Muscle of leg (tissue), 3 donors: ENCODE measurements at regions not wholly inside any gene's neighbourhood (a gene's known extent, or its start where the extent isn't known, plus 50 kb on each side); places are given as distances from the start of the nearest gene placed in this dataset.
A peak's percentile ranks its signal among the peaks of the same experiment; 100 is the strongest.

Source experiments
- DNase-seq: peaks from one replicate; pipeline ENCODE4 v3.0.0; 2013
- H3K27ac ChIP-seq: one replicate; pipeline ENCODE4 v1.5.1; 2013; ENCODE audit warnings: mild to moderate bottlenecking, low read length, control low read depth
- H3K27me3 ChIP-seq: one replicate; pipeline ENCODE4 v1.6.1; 2013; ENCODE audit warnings: low read length; ENCODE audit not compliant: control insufficient read depth, insufficient read depth
- H3K36me3 ChIP-seq: one replicate; pipeline ENCODE4 v1.6.1; 2013; ENCODE audit warnings: low read length; ENCODE audit not compliant: control insufficient read depth, insufficient read depth
- H3K4me1 ChIP-seq: one replicate; pipeline ENCODE4 v1.6.1; 2013; ENCODE audit warnings: low read length; ENCODE audit not compliant: control insufficient read depth, insufficient read depth
- H3K4me3 ChIP-seq: one replicate; pipeline ENCODE4 v1.5.1; 2013; ENCODE audit warnings: low read length, control low read depth
- H3K9me3 ChIP-seq: replicated peaks from 2 replicates; pipeline ENCODE4 v1.6.1; 2013; ENCODE audit warnings: low read depth, low read length; ENCODE audit not compliant: control insufficient read depth
- WGBS: methylation state at CpG from one replicate; pipeline ENCODE4 v1.1.5; 2013; ENCODE audit warnings: missing lambda C conversion rate; ENCODE audit not compliant: insufficient coverage; 5-methylcytosine and 5-hydroxymethylcytosine counted together

- Histone ChIP-seq H3K4me3 (no peak overlapping the region), H3K27ac (no peak overlapping the region), H3K9me3 (peaks cover 8% of the 10 kb centered on the region), H3K4me1 (peaks cover 42% of the 10 kb centered on the region), H3K36me3 (no peaks in the 10 kb centered on the region), H3K27me3 (peaks cover 13% of the 10 kb centered on the region)
- DNase-seq = peak; percentile 49
- 62% methylated on average over 5 of the region's 5 CpGs for WGBS
These were observed 126.0 kb downstream of the SYF2 start for GRCh38 chr1:25106352-25106751.

GRCh38 chr1:25105836-25106235, 126.5 kb downstream of the SYF2 start:
- H3K4me1 ChIP-seq = peaks cover 42% of the 10 kb centered on the region
- H3K4me3 ChIP-seq = no peak overlapping the region
- H3K27ac ChIP-seq = no peak overlapping the region
- 80% methylated on average over 1 of the region's 4 CpGs for WGBS
- H3K27me3 ChIP-seq = peaks cover 13% of the 10 kb centered on the region
- H3K9me3 ChIP-seq = peaks cover 8% of the 10 kb centered on the region
- H3K36me3 ChIP-seq = no peaks in the 10 kb centered on the region
- DNase-seq = no peak

- peaks cover 46% of the 10 kb centered on the region for H3K4me1 ChIP-seq
- peaks cover 8% of the 10 kb centered on the region for H3K9me3 ChIP-seq
- peaks cover 13% of the 10 kb centered on the region for H3K27me3 ChIP-seq
- WGBS = 50% methylated on average over 1 of the region's 1 CpG
- DNase-seq = peak; percentile 54
- no peaks in the 10 kb centered on the region for H3K36me3 ChIP-seq
- no peak overlapping the region for H3K4me3 ChIP-seq
- H3K27ac ChIP-seq = peak overlapping the region; percentile 32
These were observed 127.3 kb downstream of the SYF2 start for GRCh38 chr1:25104932-25105561.

GRCh38 chr1:25103164-25103795, 129.0 kb downstream of the SYF2 start:
- peak; percentile 64 for DNase-seq

GRCh38 chr1:25100151-25100833, 132.0 kb downstream of the SYF2 start:
- DNase-seq = no peak
- H3K27ac ChIP-seq = no peak overlapping the region
- no peak overlapping the region for H3K4me3 ChIP-seq
- 57% methylated on average over 2 of the region's 9 CpGs for WGBS
- H3K27me3 ChIP-seq = peaks cover 17% of the 10 kb centered on the region
- no peaks in the 10 kb centered on the region for H3K36me3 ChIP-seq
- H3K9me3 ChIP-seq = peaks cover 7% of the 10 kb centered on the region
- H3K4me1 ChIP-seq = peaks cover 43% of the 10 kb centered on the region

More at GRCh38 chr1:25103164-25103795, 129.0 kb downstream of the SYF2 start:
- H3K27ac ChIP-seq = peak overlapping the region; percentile 47
- H3K4me3 ChIP-seq = no peak overlapping the region
- peaks cover 16% of the 10 kb centered on the region for H3K27me3 ChIP-seq
- H3K36me3 ChIP-seq = no peaks in the 10 kb centered on the region
- no peaks in the 10 kb centered on the region for H3K9me3 ChIP-seq
- 18% methylated on average over 10 of the region's 10 CpGs for WGBS
- peaks cover 57% of the 10 kb centered on the region for H3K4me1 ChIP-seq

- Histone ChIP-seq H3K4me3 (no peak overlapping the region), H3K27ac (no peak overlapping the region), H3K27me3 (peaks cover 15% of the 10 kb centered on the region), H3K4me1 (peaks cover 36% of the 10 kb centered on the region), H3K36me3 (no peaks in the 10 kb centered on the region), H3K9me3 (peaks cover 7% of the 10 kb centered on the region)
- 0% methylated on average over 2 of the region's 11 CpGs for whole genome bisulfite sequencing
- DNase-seq = peak; percentile 48
These were observed 132.9 kb downstream of the SYF2 start for GRCh38 chr1:25099343-25099951.

GRCh38 chr1:25098717-25099116, 133.6 kb downstream of the SYF2 start:
- 63% methylated on average over 2 of the region's 4 CpGs for WGBS

GRCh38 chr1:25096307-25097150, 135.8 kb downstream of the SYF2 start:
- Histone ChIP-seq H3K36me3 (no peaks in the 10 kb centered on the region), H3K27ac (no peak overlapping the region), H3K4me3 (no peak overlapping the region), H3K9me3 (peaks cover 7% of the 10 kb centered on the region), H3K4me1 (peaks cover 15% of the 10 kb centered on the region), H3K27me3 (peaks cover 10% of the 10 kb centered on the region)
- WGBS = 80% methylated on average over 5 of the region's 8 CpGs
- no peak for DNase-seq

More at GRCh38 chr1:25098717-25099116, 133.6 kb downstream of the SYF2 start:
- no peak for DNase-seq
- H3K9me3 ChIP-seq = peaks cover 7% of the 10 kb centered on the region
- no peak overlapping the region for H3K4me3 ChIP-seq
- no peaks in the 10 kb centered on the region for H3K36me3 ChIP-seq
- no peak overlapping the region for H3K27ac ChIP-seq
- peaks cover 30% of the 10 kb centered on the region for H3K4me1 ChIP-seq
- H3K27me3 ChIP-seq = peaks cover 10% of the 10 kb centered on the region

GRCh38 chr1:25095635-25096200, 136.6 kb downstream of the SYF2 start:
- Histone ChIP-seq H3K9me3 (peaks cover 7% of the 10 kb centered on the region), H3K4me1 (peaks cover 21% of the 10 kb centered on the region), H3K27me3 (peaks cover 10% of the 10 kb centered on the region), H3K4me3 (no peak overlapping the region), H3K27ac (no peak overlapping the region), H3K36me3 (no peaks in the 10 kb centered on the region)
- DNase-seq = no peak
- 83% methylated on average over 3 of the region's 5 CpGs for WGBS
